ENCODE measurements at regions not wholly inside any gene's neighbourhood (a gene's known extent, or its start where the extent isn't known, plus 50 kb on each side); places are given as distances from the start of the nearest gene placed in this dataset.
"Not testable (repeated sequence)": the region's sequence is repeated elsewhere in the genome, so short reads cannot be mapped to it uniquely, and the experiment has no call there.

GRCh38 chr9:135179976-135180375 lies 92.5 kb downstream of the OLFM1 start:
- H3K4me3 ChIP-seq (ENCODE audit: control insufficient read depth, low read depth, low read length) = no peak overlapping the region
- TF ChIP-seq CTCF (IDR thresholded peaks at IDR 0.05; ENCODE audit: control insufficient read depth, insufficient read depth, low read depth, low read length, missing control alignments) = no peak
- DNase-seq (ENCODE audit: low read depth) = no peak

GRCh38 chr9:135180586-135180985 lies 93.1 kb downstream of the OLFM1 start:
- TF ChIP-seq CTCF (IDR thresholded peaks at IDR 0.05; ENCODE audit: control insufficient read depth, insufficient read depth, low read depth, low read length, missing control alignments) = no peak
- DNase-seq (ENCODE audit: low read depth) = no peak

GRCh38 chr9:135181336-135181735 lies 93.9 kb downstream of the OLFM1 start:
- DNase-seq (ENCODE audit: low read depth) = no peak
- H3K4me3 ChIP-seq (ENCODE audit: control insufficient read depth, low read depth, low read length) = no peak overlapping the region
- no peak for TF ChIP-seq CTCF (IDR thresholded peaks at IDR 0.05; ENCODE audit: control insufficient read depth, insufficient read depth, low read depth, low read length, missing control alignments)

More at GRCh38 chr9:135180586-135180985, 93.1 kb downstream of the OLFM1 start:
- no peak overlapping the region for H3K4me3 ChIP-seq (ENCODE audit: control insufficient read depth, low read depth, low read length)

- H3K4me3 ChIP-seq (ENCODE audit: control insufficient read depth, low read depth, low read length); DNase-seq (ENCODE audit: low read depth): not testable (repeated sequence)
These were observed 94.4 kb downstream of the OLFM1 start for GRCh38 chr9:135181841-135182240.

- H3K4me3 ChIP-seq (ENCODE audit: control insufficient read depth, low read depth, low read length) = no peak overlapping the region
- no peak for TF ChIP-seq CTCF (IDR thresholded peaks at IDR 0.05; ENCODE audit: control insufficient read depth, insufficient read depth, low read depth, low read length, missing control alignments)
- no peak for DNase-seq (ENCODE audit: low read depth)
These were observed 95.6 kb downstream of the OLFM1 start for GRCh38 chr9:135183069-135183468.

- no peak for DNase-seq (ENCODE audit: low read depth)
These were observed 96.2 kb downstream of the OLFM1 start for GRCh38 chr9:135183528-135184180.

More at GRCh38 chr9:135183528-135184180, 96.2 kb downstream of the OLFM1 start:
- H3K4me3 ChIP-seq (ENCODE audit: control insufficient read depth, low read depth, low read length) = no peak overlapping the region
- TF ChIP-seq CTCF (IDR thresholded peaks at IDR 0.05; ENCODE audit: control insufficient read depth, insufficient read depth, low read depth, low read length, missing control alignments) = no peak

Measured in AG09309 (cell line).